MCF 10A (cell line): ENCODE measurements at regions not wholly inside any gene's neighbourhood (a gene's known extent, or its start where the extent isn't known, plus 50 kb on each side); places are given as distances from the start of the nearest gene placed in this dataset.

ENCODE experiments used
- BruUV-seq: library from RNA; stranded (reverse); fragments of 400-500 nt; replicated peaks from 2 replicates; lab custom pipeline; 2021; lab: Mats Ljungman, UMichigan
- CTCF ChIA-PET: fragments of 300-600 bp; sonication (Branson Sonifier 250); formaldehyde crosslinking; extraction: SDS; loops from one replicate; lab custom pipeline; 2021; ENCODE audit warnings: antibody characterized with exemption, inconsistent platforms; lab: Yijun Ruan, JAX
- POLR2A ChIA-PET: fragments of 300-600, 350-650 bp; sonication (Branson Sonifier 250); formaldehyde crosslinking; extraction: SDS; loops from one replicate; lab custom pipeline; 2020; ENCODE audit warnings: antibody characterized with exemption, inconsistent platforms; lab: Yijun Ruan, JAX
- DNase-seq: peaks from one replicate; pipeline ENCODE4 v3.0.0-alpha.2; 2018; ENCODE audit not compliant: unreplicated experiment
- H3K27ac Mint-ChIP-seq: one replicate; pipeline ENCODE4 v1.8.0; 2022; ENCODE audit warnings: mild to moderate bottlenecking, low read depth, mixed read lengths; ENCODE audit not compliant: unreplicated experiment
- H3K27me3 Mint-ChIP-seq: one replicate; pipeline ENCODE4 v1.8.0; 2022; ENCODE audit warnings: mixed read lengths; ENCODE audit not compliant: insufficient read depth, unreplicated experiment
- H3K36me3 Mint-ChIP-seq: one replicate; pipeline ENCODE4 v1.8.0; 2022; ENCODE audit warnings: mild to moderate bottlenecking, moderate library complexity, mixed read lengths; ENCODE audit not compliant: insufficient read depth, unreplicated experiment
- H3K4me1 Mint-ChIP-seq: one replicate; pipeline ENCODE4 v1.8.0; 2022; ENCODE audit warnings: mixed read lengths; ENCODE audit not compliant: insufficient read depth, unreplicated experiment
- H3K4me3 Mint-ChIP-seq: one replicate; pipeline ENCODE4 v1.8.0; 2022; ENCODE audit warnings: mild to moderate bottlenecking, moderate library complexity, mixed read lengths; ENCODE audit not compliant: unreplicated experiment
- H3K9me3 Mint-ChIP-seq: one replicate; pipeline ENCODE4 v1.8.0; 2022; ENCODE audit warnings: mixed read lengths; ENCODE audit not compliant: unreplicated experiment
- intact Hi-C: fragments of 100-400 bp; cut with micrococcal nuclease; formaldehyde crosslinking; loops from 2 replicates; pipeline ENCODE4 v1.14.1; 2022
- TF ChIP-seq, protein P1 (sequence below): fragments of 200-600 bp; IDR thresholded peaks from one replicate; pipeline ENCODE4 v1.8.0; 2022; ENCODE audit warnings: antibody characterized with exemption, mild to moderate bottlenecking; ENCODE audit not compliant: unreplicated experiment

- H3K9me3 Mint-ChIP-seq, result no peaks in the 10 kb centered on the region
- H3K4me1 Mint-ChIP-seq, result peaks cover 6% of the 10 kb centered on the region
- DNase-seq, result no peak
- H3K27ac Mint-ChIP-seq, result no peak overlapping the region
- TF ChIP-seq, protein P1, sequence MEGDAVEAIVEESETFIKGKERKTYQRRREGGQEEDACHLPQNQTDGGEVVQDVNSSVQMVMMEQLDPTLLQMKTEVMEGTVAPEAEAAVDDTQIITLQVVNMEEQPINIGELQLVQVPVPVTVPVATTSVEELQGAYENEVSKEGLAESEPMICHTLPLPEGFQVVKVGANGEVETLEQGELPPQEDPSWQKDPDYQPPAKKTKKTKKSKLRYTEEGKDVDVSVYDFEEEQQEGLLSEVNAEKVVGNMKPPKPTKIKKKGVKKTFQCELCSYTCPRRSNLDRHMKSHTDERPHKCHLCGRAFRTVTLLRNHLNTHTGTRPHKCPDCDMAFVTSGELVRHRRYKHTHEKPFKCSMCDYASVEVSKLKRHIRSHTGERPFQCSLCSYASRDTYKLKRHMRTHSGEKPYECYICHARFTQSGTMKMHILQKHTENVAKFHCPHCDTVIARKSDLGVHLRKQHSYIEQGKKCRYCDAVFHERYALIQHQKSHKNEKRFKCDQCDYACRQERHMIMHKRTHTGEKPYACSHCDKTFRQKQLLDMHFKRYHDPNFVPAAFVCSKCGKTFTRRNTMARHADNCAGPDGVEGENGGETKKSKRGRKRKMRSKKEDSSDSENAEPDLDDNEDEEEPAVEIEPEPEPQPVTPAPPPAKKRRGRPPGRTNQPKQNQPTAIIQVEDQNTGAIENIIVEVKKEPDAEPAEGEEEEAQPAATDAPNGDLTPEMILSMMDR, result no peak
- H3K36me3 Mint-ChIP-seq, result no peaks in the 10 kb centered on the region
- peaks cover 60% of the 10 kb centered on the region for H3K27me3 Mint-ChIP-seq
- H3K4me3 Mint-ChIP-seq, result no peak overlapping the region
- intact Hi-C loops, result no loop called here
- no TSS peak for BruUV-seq
- CTCF ChIA-PET, result interaction anchor here (0.6 to 1.4 kb wide), 12 partner anchors 9 to 1492 kb away, joined by 3 to 12 read pairs (median 3); no protein-coding TSS in a partner anchor
- POLR2A ChIA-PET, result interaction anchor here (0.7 to 1.0 kb wide), 2 partner anchors 608 to 1177 kb away, joined by 3 read pairs; no protein-coding TSS in a partner anchor
Observed at GRCh38 chr2:198309081-198309480, 504.7 kb downstream of the PLCL1 start.

GRCh38 chr2:198308368-198308767 is 504.0 kb downstream of the PLCL1 start:
- peaks cover 60% of the 10 kb centered on the region for H3K27me3 Mint-ChIP-seq
- TF ChIP-seq, protein P1, result no peak
- no peak overlapping the region for H3K4me3 Mint-ChIP-seq
- H3K9me3 Mint-ChIP-seq, result no peaks in the 10 kb centered on the region
- ChIA-PET POLR2A (interaction anchor here (0.7 kb wide), 1 partner anchor 609 kb away, joined by 3 read pairs; no protein-coding TSS in a partner anchor), CTCF (interaction anchor here (1.0 kb wide), 1 partner anchor 11 kb away, joined by 3 read pairs; no protein-coding TSS in a partner anchor)
- intact Hi-C loops, result no loop called here
- no peak for DNase-seq
- no peaks in the 10 kb centered on the region for H3K36me3 Mint-ChIP-seq
- no TSS peak for BruUV-seq
- H3K4me1 Mint-ChIP-seq, result peaks cover 2% of the 10 kb centered on the region
- H3K27ac Mint-ChIP-seq, result no peak overlapping the region

GRCh38 chr2:198307093-198307492 is 502.7 kb downstream of the PLCL1 start:
- no peak for DNase-seq
- Mint-ChIP-seq H3K36me3 (no peaks in the 10 kb centered on the region), H3K9me3 (no peaks in the 10 kb centered on the region), H3K4me3 (no peak overlapping the region), H3K27me3 (peaks cover 60% of the 10 kb centered on the region), H3K27ac (no peak overlapping the region), H3K4me1 (no peaks in the 10 kb centered on the region)
- intact Hi-C loops, result no loop called here
- CTCF ChIA-PET, result interaction anchor here (0.7 kb wide), 1 partner anchor 1397 kb away, joined by 4 read pairs; no protein-coding TSS in a partner anchor
- POLR2A ChIA-PET, result no interaction called here
- TF ChIP-seq, protein P1, result no peak
- BruUV-seq, result no TSS peak

DNA sequence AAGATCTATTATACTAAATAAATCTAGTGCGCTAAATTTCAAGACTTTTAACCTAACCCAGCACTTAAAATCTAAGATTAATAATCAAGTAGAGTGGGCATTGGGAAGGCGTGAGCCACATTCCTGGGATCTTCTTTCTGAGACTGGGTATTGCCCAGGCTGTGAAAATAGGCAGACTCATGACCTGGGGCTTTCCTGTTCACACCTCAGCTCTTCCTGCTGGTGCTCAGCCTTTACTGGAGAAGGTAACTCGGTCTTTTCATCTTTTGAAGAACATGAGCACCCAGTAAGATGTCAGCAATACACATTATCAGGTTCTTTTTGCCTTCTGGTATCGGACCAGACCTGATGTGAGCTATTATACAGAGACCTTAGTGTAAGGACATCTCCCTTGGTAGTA is 500.5 kb downstream of the PLCL1 start:
- BruUV-seq, result no TSS peak
- H3K27ac Mint-ChIP-seq, result no peak overlapping the region
- CTCF ChIA-PET, result interaction anchor here (0.6 to 2.2 kb wide), 4 partner anchors 8 to 1435 kb away, joined by 3 to 8 read pairs (median 5); no protein-coding TSS in a partner anchor
- H3K27me3 Mint-ChIP-seq, result peaks cover 69% of the 10 kb centered on the region
- no peak overlapping the region for H3K4me3 Mint-ChIP-seq
- no peak for DNase-seq
- intact Hi-C loops, result no loop called here
- H3K4me1 Mint-ChIP-seq, result no peaks in the 10 kb centered on the region
- no peaks in the 10 kb centered on the region for H3K9me3 Mint-ChIP-seq
- no peaks in the 10 kb centered on the region for H3K36me3 Mint-ChIP-seq
- TF ChIP-seq, protein P1, result no peak
- POLR2A ChIA-PET, result no interaction called here
